Daoy (cell line): ENCODE measurements at regions not wholly inside any gene's neighbourhood (a gene's known extent, or its start where the extent isn't known, plus 50 kb on each side); places are given as distances from the start of the nearest gene placed in this dataset.
A peak's percentile ranks its signal among the peaks of the same experiment; 100 is the strongest.

ENCODE experiments used
- DNase-seq: peaks from one replicate; pipeline ENCODE4 v3.0.0-alpha.2; 2015; ENCODE audit warnings: low read depth

DNA sequence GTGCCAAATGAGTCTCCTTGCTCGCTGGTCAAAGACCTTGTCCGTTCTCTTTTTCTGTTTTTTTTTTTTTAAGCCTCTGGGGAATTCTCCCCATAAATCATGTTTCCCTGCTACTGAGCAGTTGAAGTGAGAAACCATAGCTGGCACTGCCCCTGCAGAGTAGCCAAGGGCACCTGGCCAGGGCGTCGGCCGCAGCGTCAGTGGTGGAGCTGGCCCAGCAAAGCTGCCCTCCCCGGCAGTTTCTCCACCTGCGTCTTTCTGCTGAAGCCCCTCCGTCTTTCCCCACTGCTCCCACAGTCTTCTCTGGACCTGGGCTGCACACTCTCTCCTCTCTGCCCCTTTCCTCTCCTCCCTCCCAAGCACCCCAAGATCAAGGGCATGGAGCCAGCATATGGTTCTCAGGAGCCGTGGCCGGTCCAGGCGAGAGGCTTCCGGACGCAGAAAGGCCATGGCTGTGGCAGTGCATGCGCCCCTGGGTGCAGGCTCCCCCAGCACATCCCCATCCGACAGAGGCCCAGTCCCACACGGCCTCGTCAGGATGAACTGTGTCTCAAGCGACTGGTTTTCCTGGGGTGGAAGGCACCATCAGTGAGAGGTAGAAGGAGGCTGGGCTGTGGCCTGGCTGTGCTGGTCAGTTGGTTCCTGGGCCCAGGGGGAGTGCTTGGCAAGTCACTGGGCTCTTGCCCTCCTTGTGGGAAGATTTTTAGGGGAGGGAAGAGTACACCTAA is 218.1 kb downstream of the ERMARD start:
- peak; percentile 2 for DNase-seq

DNA sequence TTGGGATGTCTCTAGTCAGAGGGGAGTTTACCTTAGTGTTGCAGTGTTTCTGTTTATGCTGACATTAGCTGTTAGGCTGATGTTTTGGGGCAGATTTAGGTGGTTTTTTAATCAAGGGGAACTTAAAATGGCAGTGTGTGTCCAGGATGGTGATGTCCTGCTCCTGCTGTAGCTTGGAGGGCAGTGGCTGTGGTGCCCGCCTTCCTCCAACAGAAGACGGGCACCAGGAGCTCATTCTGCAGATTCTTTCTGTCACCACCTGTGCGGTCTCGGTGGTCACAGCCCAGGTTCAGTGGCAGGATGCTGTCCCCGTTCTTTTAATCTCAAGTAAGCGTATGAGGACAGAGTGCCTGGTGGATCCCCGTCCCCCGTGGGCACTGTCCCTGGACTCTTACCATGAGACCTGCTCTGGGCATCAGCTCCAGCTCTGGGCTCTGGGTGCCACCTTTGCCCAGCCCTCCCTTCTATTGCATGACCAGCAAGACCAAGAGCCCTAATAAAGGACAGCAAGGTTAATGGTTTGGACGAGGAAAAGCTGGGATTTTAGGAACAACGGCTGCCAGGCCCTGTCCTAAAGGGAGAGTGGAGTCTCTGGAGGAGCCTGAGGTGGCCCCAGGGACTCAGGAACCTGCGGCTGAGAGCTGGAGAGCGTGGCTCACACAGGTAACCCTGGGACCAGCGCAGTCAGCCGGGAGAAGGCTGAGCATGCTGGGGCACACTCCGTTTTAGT is 217.3 kb downstream of the ERMARD start:
- DNase-seq: peak; percentile 3

DNA sequence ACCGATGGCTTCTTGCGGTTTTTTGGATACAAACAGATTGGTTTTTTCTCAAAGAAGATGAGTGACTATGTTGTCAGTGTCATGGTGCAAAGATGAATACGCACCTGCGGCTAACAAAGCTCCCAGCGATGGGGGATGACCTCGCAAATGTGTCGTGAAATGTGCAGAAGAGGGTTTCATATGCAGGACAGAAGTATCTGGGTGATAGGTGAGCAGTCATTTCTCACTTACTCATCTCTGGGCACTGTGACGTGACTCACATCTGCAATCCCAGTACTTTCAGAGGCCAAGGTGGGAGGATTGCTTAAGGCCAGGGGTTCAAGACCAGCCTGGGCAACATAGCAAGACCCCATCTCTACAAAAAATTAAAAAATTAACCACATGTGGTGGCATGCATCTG is 216.3 kb downstream of the ERMARD start:
- DNase-seq: peak; percentile 1

DNA sequence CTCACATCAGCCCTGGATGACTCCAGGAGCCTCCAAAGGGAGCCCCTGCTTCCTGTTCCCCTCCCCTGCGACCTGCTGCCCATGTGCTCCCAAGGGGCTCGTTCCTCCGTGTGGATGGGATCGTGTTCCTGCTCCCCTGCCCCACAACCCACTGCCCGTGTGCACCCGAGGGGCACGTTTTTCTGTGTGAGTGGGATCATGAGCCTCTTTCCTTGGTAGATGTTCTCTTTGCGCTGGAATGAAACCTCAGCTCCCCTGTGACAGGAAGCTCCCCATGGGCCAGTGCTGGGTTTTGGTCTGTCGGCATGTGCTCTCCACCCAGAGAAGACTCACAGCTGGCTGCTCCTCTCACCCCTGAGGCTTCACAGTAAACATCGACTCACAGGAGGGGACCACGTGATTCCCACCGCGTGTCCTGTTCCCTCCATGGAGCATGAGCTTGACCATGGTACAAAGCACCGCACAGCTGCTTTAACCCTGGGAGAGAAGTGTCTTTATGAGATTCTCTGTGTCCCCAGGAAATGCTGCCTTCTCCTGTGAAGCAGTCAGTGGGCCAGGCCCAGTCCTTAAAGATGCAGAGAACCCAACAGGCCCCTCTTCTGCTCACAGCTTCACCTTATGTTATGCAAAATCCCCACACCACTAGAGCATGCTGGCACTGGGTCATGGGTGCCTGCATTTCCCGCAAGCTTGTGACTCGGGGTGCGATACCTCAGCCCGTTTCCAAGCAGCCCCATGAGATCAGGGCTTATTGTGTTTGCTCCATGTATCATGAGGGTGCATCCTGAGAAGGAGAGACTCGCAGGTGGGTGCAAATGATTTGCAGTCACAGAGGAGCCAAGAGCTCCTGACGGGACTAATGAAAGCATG is 215.1 kb downstream of the ERMARD start:
- peak; percentile 3 for DNase-seq

- DNase-seq: no peak
These were observed 214.4 kb downstream of the ERMARD start for GRCh38 chr6:169965657-169966311.

DNA sequence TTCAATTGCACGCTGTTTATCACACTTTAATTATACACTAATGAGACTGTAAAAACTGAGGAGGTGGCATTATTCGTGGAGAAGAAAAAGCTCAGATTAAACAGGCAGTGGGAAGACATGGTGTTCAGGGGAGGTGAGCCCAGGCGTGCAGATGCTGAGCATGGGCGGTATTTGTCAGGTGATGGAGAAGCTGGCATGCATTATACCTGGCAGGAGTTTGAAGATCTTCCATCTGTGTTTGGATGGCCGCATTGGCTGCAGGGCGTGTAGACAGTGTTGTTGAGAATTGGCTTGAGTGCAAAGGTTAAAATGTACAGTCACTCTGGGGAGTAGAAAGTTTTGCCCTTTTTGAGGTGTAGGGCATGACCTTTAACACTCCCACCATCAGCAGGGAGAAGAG is 213.8 kb downstream of the ERMARD start:
- DNase-seq: no peak

GRCh38 chr6:169964486-169965180 is 213.2 kb downstream of the ERMARD start:
- DNase-seq: peak; percentile 1

- peak; percentile 7 for DNase-seq
These were observed 212.3 kb downstream of the ERMARD start for GRCh38 chr6:169963581-169964297.

DNA sequence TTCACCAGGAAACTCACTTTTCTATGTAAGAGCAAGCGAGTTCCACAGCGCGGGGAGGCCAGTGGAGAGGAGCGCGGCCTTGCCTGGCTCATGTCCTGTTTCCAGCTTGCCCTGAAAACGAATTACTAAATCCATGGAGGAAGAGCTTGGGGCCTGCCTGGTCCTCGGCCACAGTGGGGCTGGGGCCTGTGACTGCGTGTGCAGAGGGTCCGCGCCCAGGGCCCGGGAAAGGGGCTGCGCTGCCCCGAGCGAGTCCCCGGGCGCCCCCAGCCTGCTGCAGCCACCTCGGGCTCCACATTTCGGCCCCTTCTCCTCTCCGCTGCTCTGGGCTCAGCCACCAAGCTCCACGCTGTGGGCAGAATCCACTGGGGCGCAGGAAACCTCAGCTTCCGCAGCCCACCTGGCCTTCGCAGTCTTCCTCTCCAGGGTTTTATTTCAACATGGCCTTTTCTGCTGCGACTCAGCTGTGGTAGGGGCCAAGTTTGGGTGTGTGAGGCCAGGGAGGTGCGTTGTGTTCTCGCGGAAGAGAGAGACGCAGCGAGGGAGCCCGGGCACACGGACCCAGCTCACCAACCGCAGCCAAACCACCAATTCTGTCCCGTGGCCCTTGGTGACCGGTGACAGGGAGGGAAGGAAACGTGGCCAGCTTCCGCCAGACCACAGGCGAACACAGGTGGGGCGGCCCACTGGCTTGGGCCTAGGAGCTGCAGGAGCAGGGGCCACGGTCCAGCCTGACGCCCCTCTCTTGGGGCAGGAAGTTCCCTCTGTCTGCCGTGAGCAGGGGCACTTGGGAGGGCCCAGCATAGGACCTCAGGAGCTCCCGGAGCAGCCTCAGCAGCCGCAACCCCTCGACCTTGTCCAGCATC is 211.4 kb downstream of the ERMARD start:
- peak; percentile 2 for DNase-seq

DNA sequence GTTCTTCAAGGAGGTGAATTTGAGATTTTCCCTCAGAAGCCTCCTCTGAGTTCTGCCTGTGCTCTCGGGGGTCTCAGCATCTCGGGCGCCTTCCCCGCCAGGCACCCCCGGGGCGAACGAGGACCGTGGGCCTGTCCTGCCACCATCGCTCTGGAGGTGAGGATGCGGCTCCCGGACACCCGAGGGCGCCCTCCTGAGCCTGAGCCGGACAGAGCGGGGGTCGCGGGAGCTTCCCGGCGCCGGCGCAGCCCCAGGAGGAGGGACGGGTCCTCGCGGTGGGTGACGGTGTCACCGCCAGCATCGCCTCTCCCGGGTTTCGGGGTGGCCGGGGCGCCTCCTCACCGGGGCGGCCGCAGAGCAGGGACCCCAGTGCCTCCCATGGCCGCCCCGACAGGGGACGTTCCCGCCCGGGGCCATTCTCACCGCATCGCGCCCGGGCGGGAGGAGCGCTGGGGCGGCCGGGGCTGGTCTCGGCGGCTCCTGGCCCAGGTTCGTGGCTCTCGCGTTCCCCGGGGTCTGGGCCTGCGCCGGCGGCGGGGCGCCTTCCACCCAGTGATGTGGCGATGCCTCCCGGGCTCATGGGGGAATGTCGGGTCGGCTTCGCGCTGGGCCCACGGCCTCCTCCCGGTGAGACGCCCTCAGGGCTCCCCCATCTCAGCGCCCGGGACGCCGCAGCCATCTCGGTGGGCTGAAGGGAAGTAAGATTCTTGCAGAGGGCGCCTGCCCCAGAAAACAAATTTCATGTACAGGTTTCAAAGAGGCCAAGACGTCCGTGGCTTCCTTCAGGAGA is 210.5 kb downstream of the ERMARD start:
- DNase-seq: peak; percentile 13

DNA sequence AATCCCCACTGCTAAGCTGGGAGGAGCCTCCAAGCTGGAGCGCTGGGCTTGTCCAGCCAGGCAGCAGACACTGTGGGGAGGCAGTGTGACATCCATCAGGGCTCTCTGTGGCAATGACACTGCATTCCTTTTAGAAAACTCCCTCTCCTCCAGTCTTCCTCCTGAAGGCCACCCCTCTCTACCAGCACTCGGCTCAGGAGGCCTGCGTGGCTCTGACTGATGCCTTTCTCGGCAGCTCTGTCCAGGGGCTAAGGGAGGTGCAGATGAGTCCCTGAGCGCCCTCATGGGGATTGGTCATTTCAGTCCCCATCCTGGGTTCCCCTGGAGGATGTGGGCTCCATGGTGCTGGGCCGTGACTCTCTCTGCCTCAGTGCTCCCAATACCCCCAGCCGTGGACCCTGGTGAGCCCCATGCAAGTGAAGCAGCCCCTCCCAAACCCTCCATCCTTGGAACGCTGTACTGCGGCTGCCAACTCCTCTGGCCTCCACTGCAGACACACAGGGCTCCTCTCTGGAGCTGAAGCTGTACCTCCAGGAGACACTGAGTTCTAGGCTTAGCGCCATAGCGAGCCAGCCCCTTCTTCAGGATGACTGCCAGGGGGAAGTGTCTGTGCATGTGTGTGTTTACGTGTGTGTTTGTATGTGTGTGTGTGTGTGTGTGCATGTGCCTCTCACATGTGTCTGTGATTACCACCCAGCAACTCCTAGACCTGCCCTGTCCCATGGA is 209.6 kb downstream of the ERMARD start:
- peak; percentile 2 for DNase-seq

DNA sequence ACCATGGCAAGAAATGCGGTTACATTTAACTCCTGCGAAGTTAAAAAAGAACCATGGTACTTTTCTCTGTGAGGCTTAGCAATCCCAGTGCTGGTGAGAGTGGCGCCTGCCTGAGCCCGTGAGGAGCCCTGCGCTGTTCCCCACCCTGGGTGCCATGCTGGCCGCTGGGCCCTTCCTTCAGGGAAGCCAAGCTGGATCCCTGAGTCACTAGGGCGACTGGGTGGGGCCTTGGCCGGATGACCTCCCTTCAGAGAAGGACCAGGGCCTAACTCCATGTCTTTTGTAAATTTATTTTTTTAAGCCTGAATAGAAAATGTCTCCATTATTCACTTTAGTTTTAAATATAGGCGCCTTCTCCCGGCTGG is 209.1 kb downstream of the ERMARD start:
- peak; percentile 7 for DNase-seq

DNA sequence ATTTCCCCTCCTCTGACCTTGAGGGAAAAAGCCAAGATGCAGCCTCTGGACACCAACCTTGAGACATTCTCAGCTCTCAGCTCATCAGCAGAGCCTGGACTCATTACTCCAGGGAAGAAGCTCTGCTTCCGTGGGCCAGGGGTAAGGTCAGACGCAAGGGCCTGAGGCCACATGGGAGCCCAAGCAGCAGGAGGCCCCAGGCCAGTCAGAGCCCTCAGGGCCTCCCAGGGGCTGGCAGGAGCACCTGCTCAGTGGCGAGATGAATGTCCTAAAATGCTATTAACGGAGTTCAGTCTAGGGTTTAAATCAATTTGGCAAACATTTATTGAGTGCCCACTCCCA is 208.6 kb downstream of the ERMARD start:
- no peak for DNase-seq

DNA sequence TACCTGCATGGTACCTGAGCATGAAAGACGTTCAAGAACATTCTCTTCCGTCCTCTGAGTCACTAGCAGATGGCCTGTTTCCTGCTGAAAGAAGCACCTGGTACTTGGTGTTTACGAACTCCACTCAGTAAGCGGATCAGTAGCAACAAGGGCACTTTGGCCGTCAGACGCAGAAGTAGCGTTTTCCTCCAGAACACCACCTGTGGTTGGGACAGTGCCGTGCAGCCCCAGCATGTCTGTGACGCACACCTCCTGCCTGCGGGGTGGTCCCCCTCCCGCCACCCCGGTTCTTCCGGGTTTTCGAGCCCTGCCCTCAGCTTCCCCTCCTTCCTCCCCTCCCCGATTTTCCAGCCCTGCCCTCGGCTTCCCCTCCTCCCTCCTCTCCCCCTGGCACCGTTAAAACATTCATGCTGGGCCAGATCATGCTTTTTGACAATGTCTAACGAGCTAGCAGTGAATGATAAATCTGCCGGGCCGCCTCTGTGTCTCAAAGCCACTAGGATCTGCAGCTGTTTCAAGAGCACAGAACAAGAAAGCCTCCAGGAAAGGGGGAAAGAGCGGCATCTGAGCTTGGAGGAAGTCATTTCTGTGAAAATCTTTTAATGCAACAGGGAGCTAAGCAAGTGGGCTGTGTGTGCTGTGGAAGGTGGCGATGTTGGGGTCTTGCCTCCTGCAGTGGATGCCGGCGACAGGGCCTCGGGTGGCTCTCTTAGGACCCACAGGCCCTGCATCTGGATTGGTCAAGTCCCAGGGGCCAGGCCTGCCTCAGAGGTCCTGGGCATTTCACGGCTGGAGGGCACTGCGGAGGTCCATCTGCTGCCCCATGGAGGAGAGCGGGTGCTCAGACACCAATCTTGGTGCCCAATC is 207.9 kb downstream of the ERMARD start:
- DNase-seq: peak; percentile 27

GRCh38 chr6:169958510-169958909 is 207.1 kb downstream of the ERMARD start:
- DNase-seq: no peak

DNA sequence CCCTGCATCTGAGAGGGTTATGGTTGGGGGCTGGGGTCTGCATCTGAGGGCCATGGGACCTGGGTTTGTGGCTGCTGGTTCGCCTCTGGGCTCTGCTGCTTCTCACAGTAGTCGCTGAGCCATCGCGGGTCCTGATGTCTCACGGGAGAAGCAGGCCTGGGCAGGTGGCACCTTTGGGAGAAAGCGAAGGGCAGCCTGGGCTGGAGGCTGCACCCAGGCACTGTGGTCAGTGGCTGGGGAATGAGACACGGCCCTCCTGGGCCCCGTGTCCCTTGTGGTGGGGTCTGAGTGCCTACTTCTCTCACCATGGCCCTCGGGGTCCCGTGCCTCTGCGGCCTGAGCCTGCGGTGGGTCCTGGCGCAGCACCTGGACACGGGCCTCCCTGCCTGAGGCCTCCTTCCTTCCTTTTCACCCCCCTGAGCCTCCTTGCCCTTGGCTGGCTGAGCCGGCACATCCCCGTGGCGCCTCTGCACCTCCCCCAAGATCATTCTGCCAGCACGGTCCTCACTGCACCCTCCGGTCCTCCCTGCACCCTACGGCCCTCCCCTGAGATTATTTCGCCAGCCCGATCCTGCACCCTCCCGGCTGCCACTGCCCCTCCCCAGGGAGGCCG is 206.0 kb downstream of the ERMARD start:
- peak; percentile 7 for DNase-seq

DNA sequence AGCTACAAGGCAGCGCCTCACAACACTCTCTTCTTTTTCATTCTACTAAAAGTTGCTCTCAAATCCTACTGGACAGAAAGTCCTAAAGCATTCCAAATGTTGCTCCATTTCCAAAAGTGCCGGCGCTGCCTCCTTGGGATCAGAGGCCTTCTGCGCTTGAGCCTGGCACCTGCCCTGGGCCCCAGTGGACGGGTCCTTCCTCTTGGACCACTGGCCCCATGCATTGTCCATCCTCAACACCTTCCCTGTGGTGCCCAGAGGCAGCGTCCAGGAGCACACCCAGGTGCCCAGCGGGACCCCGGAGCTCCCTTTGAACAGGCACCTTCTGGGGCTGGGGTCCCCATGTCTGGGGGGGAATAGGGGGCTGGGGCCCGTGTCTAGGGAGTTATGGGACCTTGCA is 205.2 kb downstream of the ERMARD start:
- no peak for DNase-seq
